Muscle layer of duodenum (tissue), 2 donors: ENCODE measurements at regions not wholly inside any gene's neighbourhood (a gene's known extent, or its start where the extent isn't known, plus 50 kb on each side); places are given as distances from the start of the nearest gene placed in this dataset.

Experiments used
- H3K27ac ChIP-seq: one replicate; pipeline ENCODE4 v1.7.0; 2013; ENCODE audit warnings: mild to moderate bottlenecking, low read length
- H3K27me3 ChIP-seq: one replicate; pipeline ENCODE4 v1.7.0; 2013; ENCODE audit warnings: low read depth, mild to moderate bottlenecking, control low read depth, low read length
- H3K36me3 ChIP-seq, 2 donors: one replicate each; pipeline ENCODE4 v1.7.0; 2013; ENCODE audit warnings: low read length in 2 of 2, control low read depth in 1 of 2, mild to moderate bottlenecking in 1 of 2; ENCODE audit not compliant: insufficient read depth in 2 of 2, control insufficient read depth in 1 of 2
- H3K4me1 ChIP-seq, 2 donors: one replicate each; pipeline ENCODE4 v1.7.0; 2013; ENCODE audit warnings: low read length in 2 of 2, mild to moderate bottlenecking in 2 of 2, control low read depth in 1 of 2, moderate library complexity in 1 of 2; ENCODE audit not compliant: insufficient read depth in 2 of 2, control insufficient read depth in 1 of 2
- H3K4me3 ChIP-seq, 2 donors: one replicate each; pipeline ENCODE4 v1.7.0; 2013; ENCODE audit warnings: low read length in 2 of 2, low read depth in 1 of 2, mild to moderate bottlenecking in 1 of 2
- H3K9me3 ChIP-seq, 2 donors: one replicate each; pipeline ENCODE4 v1.7.0; 2013; ENCODE audit warnings: low read length in 2 of 2, control low read depth in 1 of 2, mild to moderate bottlenecking in 1 of 2; ENCODE audit not compliant: control insufficient read depth in 1 of 2
- donor health status: healthy.

- H3K36me3 ChIP-seq = peaks cover 0 to 5% of the 10 kb centered on the region in 2 donors
- H3K9me3 ChIP-seq = no peaks in the 10 kb centered on the region
- peaks cover 4% of the 10 kb centered on the region in 2 donors for H3K4me1 ChIP-seq
- H3K27ac ChIP-seq = no peak overlapping the region
- H3K4me3 ChIP-seq = no peak overlapping the region
- H3K27me3 ChIP-seq = peaks cover 4% of the 10 kb centered on the region
Measured at GRCh38 chr9:21553441-21553840, 71.3 kb upstream of the IFNE start.

- Histone ChIP-seq H3K4me1 (peaks cover 0 to 10% of the 10 kb centered on the region in 2 donors), H3K4me3 (peak overlapping the region in 1 of 2 donors; percentile 35), H3K27me3 (peaks cover 15% of the 10 kb centered on the region)
Measured at GRCh38 chr9:21554813-21555212, 72.7 kb upstream of the IFNE start.

GRCh38 chr9:21555911-21556310 is 73.8 kb upstream of the IFNE start:
- Histone ChIP-seq H3K4me3 (peak overlapping the region in 1 of 2 donors; percentile 14), H3K27me3 (peaks cover 23% of the 10 kb centered on the region), H3K27ac (peak overlapping the region; percentile 47)

More at GRCh38 chr9:21554813-21555212, 72.7 kb upstream of the IFNE start:
- H3K36me3 ChIP-seq = no peaks in the 10 kb centered on the region
- H3K9me3 ChIP-seq = no peaks in the 10 kb centered on the region
- peak overlapping the region; percentile 47 for H3K27ac ChIP-seq

GRCh38 chr9:21556581-21557427 is 74.7 kb upstream of the IFNE start:
- Histone ChIP-seq H3K36me3 (no peaks in the 10 kb centered on the region), H3K27ac (peak overlapping the region; percentile 61), H3K27me3 (peaks cover 23% of the 10 kb centered on the region), H3K4me1 (peaks cover 0 to 15% of the 10 kb centered on the region in 2 donors), H3K4me3 (peak overlapping the region in 1 of 2 donors; percentile 76), H3K9me3 (no peaks in the 10 kb centered on the region)

More at GRCh38 chr9:21555911-21556310, 73.8 kb upstream of the IFNE start:
- peaks cover 0 to 15% of the 10 kb centered on the region in 2 donors for H3K4me1 ChIP-seq
- H3K9me3 ChIP-seq = no peaks in the 10 kb centered on the region
- H3K36me3 ChIP-seq = no peaks in the 10 kb centered on the region

- Histone ChIP-seq H3K36me3 (no peaks in the 10 kb centered on the region), H3K4me1 (peaks cover 0 to 15% of the 10 kb centered on the region in 2 donors), H3K9me3 (no peaks in the 10 kb centered on the region), H3K4me3 (peak overlapping the region in 1 of 2 donors; percentile 76), H3K27ac (peak overlapping the region; percentile 61), H3K27me3 (peaks cover 23% of the 10 kb centered on the region)
Measured at GRCh38 chr9:21557428-21557768, 75.3 kb upstream of the IFNE start.

- H3K27me3 ChIP-seq = peaks cover 23% of the 10 kb centered on the region
- peak overlapping the region in 1 of 2 donors; percentile 76 for H3K4me3 ChIP-seq
- H3K4me1 ChIP-seq = peaks cover 0 to 15% of the 10 kb centered on the region in 2 donors
- H3K36me3 ChIP-seq = no peaks in the 10 kb centered on the region
- H3K27ac ChIP-seq = peak overlapping the region; percentile 50
- no peaks in the 10 kb centered on the region for H3K9me3 ChIP-seq
Measured at GRCh38 chr9:21558079-21558478, 76.0 kb upstream of the IFNE start.

- Histone ChIP-seq H3K36me3 (no peaks in the 10 kb centered on the region), H3K27me3 (peaks cover 23% of the 10 kb centered on the region), H3K4me1 (peaks cover 0 to 15% of the 10 kb centered on the region in 2 donors), H3K9me3 (no peaks in the 10 kb centered on the region), H3K4me3 (peak overlapping the region; percentile 70 to 76), H3K27ac (peak overlapping the region; percentile 50)
Measured at GRCh38 chr9:21558615-21559401, 76.7 kb upstream of the IFNE start.

GRCh38 chr9:21559402-21560280 is 77.5 kb upstream of the IFNE start:
- no peaks in the 10 kb centered on the region for H3K9me3 ChIP-seq
- peak overlapping the region; percentile 70 to 76 for H3K4me3 ChIP-seq
- H3K4me1 ChIP-seq = peaks cover 0 to 15% of the 10 kb centered on the region in 2 donors
- peaks cover 29% of the 10 kb centered on the region for H3K27me3 ChIP-seq
- no peak overlapping the region for H3K27ac ChIP-seq
- H3K36me3 ChIP-seq = no peaks in the 10 kb centered on the region

- H3K27me3 ChIP-seq = peaks cover 29% of the 10 kb centered on the region
- peak overlapping the region; percentile 48 to 70 for H3K4me3 ChIP-seq
- H3K36me3 ChIP-seq = no peaks in the 10 kb centered on the region
- H3K9me3 ChIP-seq = no peaks in the 10 kb centered on the region
- H3K27ac ChIP-seq = no peak overlapping the region
- H3K4me1 ChIP-seq = peaks cover 0 to 15% of the 10 kb centered on the region in 2 donors
Measured at GRCh38 chr9:21560281-21560745, 78.2 kb upstream of the IFNE start.

GRCh38 chr9:21561502-21561901 is 79.4 kb upstream of the IFNE start:
- no peak overlapping the region for H3K27ac ChIP-seq
- H3K4me3 ChIP-seq = no peak overlapping the region
- H3K9me3 ChIP-seq = no peaks in the 10 kb centered on the region
- peaks cover 0 to 15% of the 10 kb centered on the region in 2 donors for H3K4me1 ChIP-seq
- H3K27me3 ChIP-seq = peaks cover 29% of the 10 kb centered on the region
- no peaks in the 10 kb centered on the region for H3K36me3 ChIP-seq
